ENCODE measurements at regions not wholly inside any gene's neighbourhood (a gene's known extent, or its start where the extent isn't known, plus 50 kb on each side); places are given as distances from the start of the nearest gene placed in this dataset.

DNA sequence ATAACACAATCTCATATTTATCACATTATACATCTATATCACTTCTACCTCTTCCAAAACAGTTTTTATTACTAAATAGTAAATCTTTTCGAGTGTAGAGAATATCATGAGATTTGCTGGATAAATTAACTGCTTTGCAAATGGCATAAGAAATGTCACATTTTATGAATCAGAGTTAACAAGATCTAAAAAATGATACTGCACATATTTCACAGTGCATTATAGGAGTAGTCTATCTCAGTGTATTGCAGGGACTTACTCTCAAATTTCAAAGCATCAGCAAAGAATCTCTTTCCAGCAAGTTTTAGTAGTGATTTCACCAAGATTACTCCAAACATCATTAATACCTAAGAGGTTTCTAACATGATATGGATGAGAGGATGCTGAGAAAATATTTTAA lies 687.1 kb upstream of the SLITRK1 start:
- H3K4me1 ChIP-seq (ENCODE audit: control insufficient read depth, extremely low read depth, insufficient read depth, low read length), result no peaks in the 10 kb centered on the region
- H3K36me3 ChIP-seq (ENCODE audit: control insufficient read depth, insufficient read depth, low read length), result no peaks in the 10 kb centered on the region
- H4K20me1 ChIP-seq (ENCODE audit: control insufficient read depth, extremely low read depth, insufficient read depth, low read length), result no peaks in the 10 kb centered on the region
- no peak overlapping the region for H3K27ac ChIP-seq (ENCODE audit: insufficient read depth, low read length)
- no peak for DNase-seq (ENCODE audit: low read depth in 2 of 2)
- no peaks in the 10 kb centered on the region for H3K9me3 ChIP-seq (ENCODE audit: control insufficient read depth, insufficient read depth, low read depth, low read length)
- no peak overlapping the region for H3K9ac ChIP-seq (ENCODE audit: insufficient read depth, low read length)
- no peaks in the 10 kb centered on the region for H3K79me2 ChIP-seq (ENCODE audit: control insufficient read depth, insufficient read depth, low read length)
- H2AFZ ChIP-seq (ENCODE audit: low read length), result no peak overlapping the region
- H3K4me3 ChIP-seq (replicated peaks in 1 of 4; ENCODE audit: control extremely low read depth in 1 of 4, insufficient read depth in 1 of 4, low read depth in 3 of 4, low read length in 4 of 4), result no peak overlapping the region
- H3K27me3 ChIP-seq (ENCODE audit: control insufficient read depth, insufficient read depth, low read length), result no peaks in the 10 kb centered on the region
- no peak for TF ChIP-seq EZH2 (IDR thresholded peaks at IDR 0.05; ENCODE audit: low read length, missing control alignments)
- TF ChIP-seq, protein P1, sequence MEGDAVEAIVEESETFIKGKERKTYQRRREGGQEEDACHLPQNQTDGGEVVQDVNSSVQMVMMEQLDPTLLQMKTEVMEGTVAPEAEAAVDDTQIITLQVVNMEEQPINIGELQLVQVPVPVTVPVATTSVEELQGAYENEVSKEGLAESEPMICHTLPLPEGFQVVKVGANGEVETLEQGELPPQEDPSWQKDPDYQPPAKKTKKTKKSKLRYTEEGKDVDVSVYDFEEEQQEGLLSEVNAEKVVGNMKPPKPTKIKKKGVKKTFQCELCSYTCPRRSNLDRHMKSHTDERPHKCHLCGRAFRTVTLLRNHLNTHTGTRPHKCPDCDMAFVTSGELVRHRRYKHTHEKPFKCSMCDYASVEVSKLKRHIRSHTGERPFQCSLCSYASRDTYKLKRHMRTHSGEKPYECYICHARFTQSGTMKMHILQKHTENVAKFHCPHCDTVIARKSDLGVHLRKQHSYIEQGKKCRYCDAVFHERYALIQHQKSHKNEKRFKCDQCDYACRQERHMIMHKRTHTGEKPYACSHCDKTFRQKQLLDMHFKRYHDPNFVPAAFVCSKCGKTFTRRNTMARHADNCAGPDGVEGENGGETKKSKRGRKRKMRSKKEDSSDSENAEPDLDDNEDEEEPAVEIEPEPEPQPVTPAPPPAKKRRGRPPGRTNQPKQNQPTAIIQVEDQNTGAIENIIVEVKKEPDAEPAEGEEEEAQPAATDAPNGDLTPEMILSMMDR (conservative IDR thresholded peaks at IDR 0.05 in 1 of 2, IDR thresholded peaks at IDR 0.05 in 1 of 2; ENCODE audit: low read depth in 1 of 2, low read length in 2 of 2), result no peak
- H3K4me2 ChIP-seq (ENCODE audit: extremely low read depth, insufficient read depth, low read length), result no peak overlapping the region

DNA sequence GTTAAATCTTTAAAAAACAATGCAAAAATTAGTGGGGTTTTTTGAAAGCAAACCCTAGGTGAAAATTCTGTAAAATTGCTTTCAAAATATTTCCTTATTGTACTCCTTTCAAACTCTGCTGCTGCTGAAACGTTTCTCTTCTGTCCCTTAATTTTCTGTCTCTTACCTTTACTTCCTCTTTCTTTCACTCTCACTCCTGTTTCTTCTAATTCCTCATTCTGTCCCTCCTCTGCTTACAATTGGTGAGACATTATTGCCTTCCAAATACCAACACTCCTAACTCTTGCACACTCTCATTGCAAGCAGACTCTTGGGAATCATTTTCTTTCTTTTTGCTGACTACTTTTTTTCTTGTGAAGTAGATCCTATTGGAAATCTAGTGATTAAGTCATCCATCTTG lies 685.6 kb upstream of the SLITRK1 start:
- Histone ChIP-seq H3K4me3 (replicated peaks in 1 of 4; ENCODE audit: control extremely low read depth in 1 of 4, insufficient read depth in 1 of 4, low read depth in 3 of 4, low read length in 4 of 4) (no peak overlapping the region), H3K36me3 (ENCODE audit: control insufficient read depth, insufficient read depth, low read length) (no peaks in the 10 kb centered on the region), H3K27me3 (ENCODE audit: control insufficient read depth, insufficient read depth, low read length) (no peaks in the 10 kb centered on the region), H3K9me3 (ENCODE audit: control insufficient read depth, insufficient read depth, low read depth, low read length) (no peaks in the 10 kb centered on the region), H3K9ac (ENCODE audit: insufficient read depth, low read length) (no peak overlapping the region), H3K4me2 (ENCODE audit: extremely low read depth, insufficient read depth, low read length) (no peak overlapping the region), H4K20me1 (ENCODE audit: control insufficient read depth, extremely low read depth, insufficient read depth, low read length) (no peaks in the 10 kb centered on the region), H3K4me1 (ENCODE audit: control insufficient read depth, extremely low read depth, insufficient read depth, low read length) (no peaks in the 10 kb centered on the region), H3K27ac (ENCODE audit: insufficient read depth, low read length) (no peak overlapping the region), H2AFZ (ENCODE audit: low read length) (no peak overlapping the region), H3K79me2 (ENCODE audit: control insufficient read depth, insufficient read depth, low read length) (no peaks in the 10 kb centered on the region)
- TF ChIP-seq, protein P1 (conservative IDR thresholded peaks at IDR 0.05 in 1 of 2, IDR thresholded peaks at IDR 0.05 in 1 of 2; ENCODE audit: low read depth in 1 of 2, low read length in 2 of 2), result no peak
- no peak for TF ChIP-seq EZH2 (IDR thresholded peaks at IDR 0.05; ENCODE audit: low read length, missing control alignments)
- DNase-seq (ENCODE audit: low read depth in 2 of 2), result no peak

DNA sequence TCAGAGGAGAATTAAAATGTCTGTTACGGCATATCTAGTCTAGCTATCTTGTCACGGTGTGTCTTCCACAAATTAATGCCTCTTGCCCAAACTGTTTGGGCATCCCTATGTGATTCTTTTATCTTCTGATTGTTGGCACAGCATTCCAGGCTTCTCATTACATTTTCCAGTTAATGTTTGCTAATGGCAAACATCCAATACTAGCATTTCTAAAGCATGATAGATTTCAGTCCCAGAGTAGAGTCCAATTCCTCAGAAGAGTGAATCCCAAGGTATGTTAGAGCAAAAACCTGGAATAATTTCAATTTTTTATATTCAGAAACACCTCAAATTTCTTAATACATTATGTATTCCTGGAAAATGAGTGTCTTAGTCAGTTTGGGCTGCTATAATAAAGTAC lies 684.5 kb upstream of the SLITRK1 start:
- Histone ChIP-seq H3K79me2 (ENCODE audit: control insufficient read depth, insufficient read depth, low read length) (no peaks in the 10 kb centered on the region), H3K36me3 (ENCODE audit: control insufficient read depth, insufficient read depth, low read length) (no peaks in the 10 kb centered on the region), H2AFZ (ENCODE audit: low read length) (no peak overlapping the region), H3K4me3 (replicated peaks in 1 of 4; ENCODE audit: control extremely low read depth in 1 of 4, insufficient read depth in 1 of 4, low read depth in 3 of 4, low read length in 4 of 4) (no peak overlapping the region), H3K4me2 (ENCODE audit: extremely low read depth, insufficient read depth, low read length) (no peak overlapping the region), H3K27me3 (ENCODE audit: control insufficient read depth, insufficient read depth, low read length) (no peaks in the 10 kb centered on the region), H3K27ac (ENCODE audit: insufficient read depth, low read length) (no peak overlapping the region), H3K9me3 (ENCODE audit: control insufficient read depth, insufficient read depth, low read depth, low read length) (no peaks in the 10 kb centered on the region), H4K20me1 (ENCODE audit: control insufficient read depth, extremely low read depth, insufficient read depth, low read length) (no peaks in the 10 kb centered on the region), H3K9ac (ENCODE audit: insufficient read depth, low read length) (no peak overlapping the region), H3K4me1 (ENCODE audit: control insufficient read depth, extremely low read depth, insufficient read depth, low read length) (no peaks in the 10 kb centered on the region)
- TF ChIP-seq EZH2 (IDR thresholded peaks at IDR 0.05; ENCODE audit: low read length, missing control alignments), result no peak
- TF ChIP-seq, protein P1 (conservative IDR thresholded peaks at IDR 0.05 in 1 of 2, IDR thresholded peaks at IDR 0.05 in 1 of 2; ENCODE audit: low read depth in 1 of 2, low read length in 2 of 2), result no peak
- DNase-seq (ENCODE audit: low read depth in 2 of 2), result no peak
